ENCODE measurements at regions not wholly inside any gene's neighbourhood (a gene's known extent, or its start where the extent isn't known, plus 50 kb on each side); places are given as distances from the start of the nearest gene placed in this dataset.

- DNase-seq = no peak
These were observed 214.6 kb upstream of the KLF6 start for GRCh38 chr10:3999642-4000041.

GRCh38 chr10:3996697-3997096, 211.7 kb upstream of the KLF6 start:
- no peak for DNase-seq

GRCh38 chr10:3995302-3996210, 210.5 kb upstream of the KLF6 start:
- DNase-seq = no peak

- DNase-seq = no peak
These were observed 207.6 kb upstream of the KLF6 start for GRCh38 chr10:3992382-3993178.

GRCh38 chr10:3990307-3990706, 205.3 kb upstream of the KLF6 start:
- no peak for DNase-seq

- DNase-seq = no peak
These were observed 202.3 kb upstream of the KLF6 start for GRCh38 chr10:3987143-3987974.

- peak; percentile 39 for DNase-seq
These were observed 201.6 kb upstream of the KLF6 start for GRCh38 chr10:3986493-3987142.

GRCh38 chr10:3982746-3983442, 197.9 kb upstream of the KLF6 start:
- no peak for DNase-seq

GRCh38 chr10:3981300-3981699, 196.3 kb upstream of the KLF6 start:
- DNase-seq = no peak

- DNase-seq = peak; percentile 60
These were observed 195.7 kb upstream of the KLF6 start for GRCh38 chr10:3980660-3981059.

GRCh38 chr10:3980144-3980543, 195.1 kb upstream of the KLF6 start:
- DNase-seq = no peak

- DNase-seq = no peak
These were observed 193.8 kb upstream of the KLF6 start for GRCh38 chr10:3978761-3979160.

- DNase-seq = no peak
These were observed 193.2 kb upstream of the KLF6 start for GRCh38 chr10:3978174-3978573.

GRCh38 chr10:3977761-3978160, 192.8 kb upstream of the KLF6 start:
- DNase-seq = no peak

- no peak for DNase-seq
These were observed 191.7 kb upstream of the KLF6 start for GRCh38 chr10:3976718-3977117.

GRCh38 chr10:3976171-3976570, 191.2 kb upstream of the KLF6 start:
- no peak for DNase-seq

GRCh38 chr10:3975016-3975415, 190.0 kb upstream of the KLF6 start:
- no peak for DNase-seq

GRCh38 chr10:3972460-3973301, 187.7 kb upstream of the KLF6 start:
- DNase-seq = no peak

GRCh38 chr10:3971713-3972112, 186.7 kb upstream of the KLF6 start:
- DNase-seq = no peak

- DNase-seq = no peak
These were observed 185.1 kb upstream of the KLF6 start for GRCh38 chr10:3969876-3970666.
